AG09319 (cell line): ENCODE measurements at regions not wholly inside any gene's neighbourhood (a gene's known extent, or its start where the extent isn't known, plus 50 kb on each side); places are given as distances from the start of the nearest gene placed in this dataset.
"Not testable (repeated sequence)": the region's sequence is repeated elsewhere in the genome, so short reads cannot be mapped to it uniquely, and the experiment has no call there.

Source experiments
- DNase-seq: peaks from one replicate; pipeline ENCODE4 v3.0.0-alpha.2; 2010; ENCODE audit warnings: low read depth; ENCODE audit errors: extremely low read depth
- TF ChIP-seq, protein P1 (sequence below): IDR thresholded peaks from 2 replicates; pipeline ENCODE4 v1.5.1; 2011; ENCODE audit warnings: low read depth, mild to moderate bottlenecking, inconsistent platforms, low read length, moderate library complexity

GRCh38 chr1:143553627-143554026 lies 418.2 kb downstream of the FAM72C start:
- DNase-seq = no peak
- TF ChIP-seq, protein P1, sequence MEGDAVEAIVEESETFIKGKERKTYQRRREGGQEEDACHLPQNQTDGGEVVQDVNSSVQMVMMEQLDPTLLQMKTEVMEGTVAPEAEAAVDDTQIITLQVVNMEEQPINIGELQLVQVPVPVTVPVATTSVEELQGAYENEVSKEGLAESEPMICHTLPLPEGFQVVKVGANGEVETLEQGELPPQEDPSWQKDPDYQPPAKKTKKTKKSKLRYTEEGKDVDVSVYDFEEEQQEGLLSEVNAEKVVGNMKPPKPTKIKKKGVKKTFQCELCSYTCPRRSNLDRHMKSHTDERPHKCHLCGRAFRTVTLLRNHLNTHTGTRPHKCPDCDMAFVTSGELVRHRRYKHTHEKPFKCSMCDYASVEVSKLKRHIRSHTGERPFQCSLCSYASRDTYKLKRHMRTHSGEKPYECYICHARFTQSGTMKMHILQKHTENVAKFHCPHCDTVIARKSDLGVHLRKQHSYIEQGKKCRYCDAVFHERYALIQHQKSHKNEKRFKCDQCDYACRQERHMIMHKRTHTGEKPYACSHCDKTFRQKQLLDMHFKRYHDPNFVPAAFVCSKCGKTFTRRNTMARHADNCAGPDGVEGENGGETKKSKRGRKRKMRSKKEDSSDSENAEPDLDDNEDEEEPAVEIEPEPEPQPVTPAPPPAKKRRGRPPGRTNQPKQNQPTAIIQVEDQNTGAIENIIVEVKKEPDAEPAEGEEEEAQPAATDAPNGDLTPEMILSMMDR = no peak

GRCh38 chr1:143504703-143505102 lies 467.1 kb downstream of the FAM72C start:
- DNase-seq = not testable (repeated sequence)

DNA sequence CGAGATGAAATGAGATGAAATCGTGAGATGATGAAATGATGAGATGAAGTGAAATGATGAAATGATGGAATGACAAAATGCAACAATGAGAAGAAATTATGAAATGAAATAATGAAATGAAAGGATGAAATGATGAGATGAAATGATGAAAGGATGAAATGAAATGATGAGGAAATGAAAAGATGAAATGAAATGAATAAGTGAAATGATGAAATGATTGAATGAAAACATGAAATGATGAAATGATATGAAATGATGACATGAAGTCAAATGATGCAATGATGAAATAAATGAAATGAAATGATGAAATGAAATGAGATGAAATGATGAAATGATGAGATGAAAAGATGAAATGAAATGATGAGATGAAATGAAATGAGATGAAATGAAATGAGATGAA lies 467.7 kb downstream of the FAM72C start:
- not testable (repeated sequence) for DNase-seq

GRCh38 chr1:143503048-143503447 lies 468.7 kb downstream of the FAM72C start:
- DNase-seq = not testable (repeated sequence)

DNA sequence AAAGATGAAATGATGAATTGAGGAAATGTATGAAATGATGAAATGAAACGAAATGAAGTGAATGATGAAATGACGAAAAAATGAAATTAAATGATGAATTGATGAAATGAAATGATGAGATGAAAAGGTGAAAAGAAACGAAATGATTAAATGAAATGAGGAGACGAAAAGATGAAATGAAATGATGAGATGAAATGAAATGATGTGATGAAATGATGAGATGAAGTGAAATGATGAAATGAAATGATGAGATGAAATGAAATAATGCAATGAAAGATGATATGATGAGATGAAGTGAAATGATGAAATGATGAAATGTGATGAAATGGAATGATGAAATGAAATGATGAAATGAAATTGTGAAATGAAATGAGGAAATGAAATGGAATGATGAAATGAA lies 469.7 kb downstream of the FAM72C start:
- DNase-seq = not testable (repeated sequence)

DNA sequence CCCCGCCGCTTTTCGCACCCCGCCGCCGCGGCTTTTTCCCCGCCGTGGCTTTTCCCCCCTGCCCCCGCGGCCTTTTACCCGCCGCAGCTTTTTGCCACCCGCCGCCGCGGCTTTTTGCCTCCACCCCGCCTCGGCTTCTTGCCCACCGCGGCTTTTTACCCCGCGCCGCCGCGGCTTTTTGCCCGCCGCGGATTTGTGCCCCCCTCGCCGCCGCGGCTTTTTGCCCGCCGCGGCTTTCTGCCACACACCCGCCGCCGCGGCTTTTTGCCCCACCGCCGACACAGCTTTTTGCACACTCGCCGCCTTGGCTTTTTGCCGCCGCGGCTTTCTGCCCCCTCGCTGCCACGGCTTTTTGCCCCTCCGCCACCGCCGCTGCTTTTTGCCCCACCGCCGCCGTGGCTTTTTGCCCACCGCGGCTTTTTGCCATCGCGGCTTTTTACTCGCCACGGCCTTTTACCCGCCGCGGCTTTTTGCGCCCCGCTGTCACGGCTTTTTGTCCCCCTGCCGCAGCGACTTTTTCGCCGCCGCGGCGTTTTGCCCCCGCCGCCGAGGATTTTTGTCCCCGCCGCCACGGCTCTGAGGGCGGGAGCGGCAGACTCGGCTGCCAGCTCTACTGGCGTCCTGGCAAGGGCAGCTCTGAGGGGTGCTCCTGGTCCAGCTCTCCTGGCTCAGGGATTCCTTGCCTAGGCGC lies 473.6 kb downstream of the FAM72C start:
- DNase-seq = not testable (repeated sequence)

DNA sequence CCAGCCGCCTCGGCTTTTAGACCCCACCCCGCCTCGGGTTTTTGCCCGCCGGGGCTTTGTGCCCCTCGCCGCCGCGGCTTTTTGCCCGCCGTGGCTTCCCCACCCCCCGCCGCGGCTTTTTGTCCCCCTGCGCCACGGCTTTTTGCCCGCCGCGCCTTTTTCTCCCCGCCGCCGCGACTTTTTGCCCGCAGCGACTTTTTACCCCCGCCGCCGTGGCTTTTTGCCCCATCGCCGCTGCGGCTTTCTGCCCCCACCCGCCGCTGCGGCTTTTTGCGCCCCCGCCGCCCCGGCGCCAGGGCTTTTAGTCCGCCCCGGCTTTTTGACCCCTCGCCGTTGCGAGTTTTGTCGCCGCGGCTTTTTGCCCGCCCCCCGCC lies 474.4 kb downstream of the FAM72C start:
- no peak for DNase-seq
- TF ChIP-seq, protein P1 = no peak

DNA sequence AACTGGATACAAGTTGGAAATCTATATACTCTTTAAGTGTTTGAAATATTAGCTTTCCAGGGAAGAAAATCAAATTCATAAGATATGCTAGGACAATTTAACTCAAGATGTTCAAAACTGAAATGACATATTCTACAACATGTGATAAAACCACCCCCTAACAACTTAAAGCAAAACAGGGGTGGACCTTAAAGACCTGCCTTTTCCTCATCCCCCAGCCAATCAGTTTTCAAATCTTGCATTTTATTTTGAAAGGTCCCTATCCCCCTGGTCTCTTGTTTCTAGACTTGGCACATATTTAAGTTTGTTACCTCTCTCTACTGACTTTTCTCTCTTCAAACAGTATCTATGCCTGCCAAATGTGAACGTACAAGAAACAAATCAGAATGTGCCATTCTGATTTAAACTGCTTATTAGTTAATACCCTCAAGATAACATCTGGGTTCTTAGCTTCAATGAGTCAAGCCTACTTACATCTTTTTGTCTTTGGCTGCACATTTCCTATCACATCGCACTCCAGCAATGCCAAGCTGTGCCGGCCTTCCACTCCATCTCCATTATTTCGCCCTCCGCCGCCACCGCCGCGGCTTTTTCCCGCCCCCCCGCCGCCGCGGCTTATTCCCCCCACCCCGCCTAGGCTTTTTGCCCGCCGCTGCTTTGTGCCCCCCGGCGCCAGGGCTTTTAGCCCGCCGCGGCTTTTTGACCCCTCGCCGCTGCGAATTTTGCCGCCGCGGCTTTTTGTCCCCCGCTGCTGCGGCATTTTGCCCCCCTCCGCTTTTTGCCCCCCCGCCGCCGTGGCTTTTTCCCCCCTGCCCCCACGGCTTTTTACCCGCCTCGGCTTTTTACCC lies 475.0 kb downstream of the FAM72C start:
- DNase-seq = not testable (repeated sequence)
